ENCODE measurements at regions not wholly inside any gene's neighbourhood (a gene's known extent, or its start where the extent isn't known, plus 50 kb on each side); places are given as distances from the start of the nearest gene placed in this dataset.

DNA sequence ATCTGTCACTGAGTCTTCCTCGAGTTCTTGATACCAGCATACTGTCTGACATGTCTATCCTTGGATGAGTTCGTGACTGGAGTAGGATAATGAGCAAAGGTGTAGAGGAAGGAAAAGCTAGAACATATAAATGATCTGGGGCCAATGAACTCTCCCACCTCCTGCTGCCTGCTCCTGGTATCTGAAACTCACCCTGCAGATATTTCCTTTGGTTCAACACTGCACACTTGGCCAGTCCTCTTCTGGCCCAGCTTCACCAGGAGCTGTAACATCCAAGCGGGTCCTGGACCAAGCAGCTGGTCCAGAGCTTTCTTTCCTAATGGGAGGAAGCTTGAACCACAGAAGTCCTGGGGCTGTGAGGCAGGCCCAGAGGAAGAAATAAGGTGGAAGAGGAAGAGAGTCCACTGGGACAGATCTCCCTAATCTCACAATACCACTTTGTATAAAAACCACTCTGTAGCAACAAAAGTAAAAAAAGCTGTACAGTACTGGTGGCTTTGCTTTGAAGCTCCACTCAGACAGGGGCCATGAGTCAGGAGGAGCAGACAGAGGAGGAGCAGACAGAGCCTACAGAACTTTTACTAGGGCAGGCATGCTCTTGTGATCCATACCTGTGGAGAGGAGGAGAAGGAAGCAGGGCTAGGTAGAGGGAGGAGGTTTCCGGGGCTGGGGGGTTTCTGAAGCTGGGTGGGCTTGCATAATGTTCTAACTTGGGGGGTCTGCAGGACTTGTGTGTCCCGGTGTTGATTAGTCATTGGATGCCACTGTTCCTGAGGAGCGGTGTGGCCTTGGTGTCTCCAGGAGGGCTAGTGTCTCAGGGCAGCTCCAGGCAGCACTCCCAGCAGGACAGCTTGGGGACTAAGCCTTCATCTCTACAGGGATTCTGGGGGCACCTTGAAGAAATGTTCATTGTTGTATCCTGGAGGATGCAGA is 166.9 kb downstream of the ABHD5 start:
- Mint-ChIP-seq H3K9me3 (no peaks in the 10 kb centered on the region), H3K27ac (no peak overlapping the region), H3K36me3 (ENCODE audit: low read depth) (no peaks in the 10 kb centered on the region), H3K4me1 (ENCODE audit: low read depth) (peaks cover 54% of the 10 kb centered on the region), H3K4me3 (no peak overlapping the region), H3K27me3 (ENCODE audit: insufficient read depth) (no peaks in the 10 kb centered on the region)
- TF ChIP-seq CTCF (IDR thresholded peaks at IDR 0.05), result no peak
- DNase-seq, result no peak

DNA sequence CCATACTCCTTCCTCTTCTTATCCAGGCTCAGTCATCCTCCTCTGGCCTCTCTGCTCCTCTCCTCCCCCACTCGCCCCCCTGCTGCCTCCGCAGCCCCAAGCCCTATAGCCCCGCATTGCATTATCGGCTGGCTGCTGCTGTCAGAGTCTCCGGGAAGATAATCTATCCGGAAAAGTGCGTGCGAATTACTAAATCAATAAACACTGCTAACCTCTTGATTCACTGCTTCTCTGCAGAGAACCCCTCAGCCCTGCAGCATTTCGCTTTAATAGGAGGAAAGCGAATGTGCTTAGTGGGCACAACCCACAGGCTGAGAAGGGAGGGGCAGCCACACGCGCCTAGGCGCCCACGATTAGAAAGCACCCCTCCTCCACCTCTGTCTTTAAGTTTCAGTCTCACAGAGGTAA is 167.6 kb downstream of the ABHD5 start:
- H3K9me3 Mint-ChIP-seq, result no peaks in the 10 kb centered on the region
- H3K4me1 Mint-ChIP-seq (ENCODE audit: low read depth), result peaks cover 47% of the 10 kb centered on the region
- H3K27me3 Mint-ChIP-seq (ENCODE audit: insufficient read depth), result no peaks in the 10 kb centered on the region
- no peaks in the 10 kb centered on the region for H3K36me3 Mint-ChIP-seq (ENCODE audit: low read depth)
- H3K4me3 Mint-ChIP-seq, result no peak overlapping the region
- DNase-seq, result no peak
- TF ChIP-seq CTCF (IDR thresholded peaks at IDR 0.05), result no peak
- no peak overlapping the region for H3K27ac Mint-ChIP-seq

- no peak overlapping the region for H3K27ac Mint-ChIP-seq
- no peaks in the 10 kb centered on the region for H3K36me3 Mint-ChIP-seq (ENCODE audit: low read depth)
- no peak for DNase-seq
- H3K27me3 Mint-ChIP-seq (ENCODE audit: insufficient read depth), result no peaks in the 10 kb centered on the region; the same call in 1 of the 2 replicates
- TF ChIP-seq CTCF (IDR thresholded peaks at IDR 0.05), result no peak
- peaks cover 39% of the 10 kb centered on the region for H3K4me1 Mint-ChIP-seq (ENCODE audit: low read depth)
- no peaks in the 10 kb centered on the region for H3K9me3 Mint-ChIP-seq
- no peak overlapping the region for H3K4me3 Mint-ChIP-seq
Measured at GRCh38 chr3:43859766-43860165, 169.0 kb downstream of the ABHD5 start.

GRCh38 chr3:43861635-43862034 is 170.9 kb downstream of the ABHD5 start:
- no peak overlapping the region for H3K27ac Mint-ChIP-seq
- no peaks in the 10 kb centered on the region; the same call in 1 of the 2 replicates for H3K27me3 Mint-ChIP-seq (ENCODE audit: insufficient read depth)
- H3K4me3 Mint-ChIP-seq, result no peak overlapping the region
- TF ChIP-seq CTCF (IDR thresholded peaks at IDR 0.05), result no peak
- peaks cover 41% of the 10 kb centered on the region for H3K4me1 Mint-ChIP-seq (ENCODE audit: low read depth)
- no peaks in the 10 kb centered on the region for H3K36me3 Mint-ChIP-seq (ENCODE audit: low read depth)
- no peak for DNase-seq
- no peaks in the 10 kb centered on the region for H3K9me3 Mint-ChIP-seq

- Mint-ChIP-seq H3K4me1 (ENCODE audit: low read depth) (peaks cover 42% of the 10 kb centered on the region), H3K9me3 (no peaks in the 10 kb centered on the region), H3K27ac (no peak overlapping the region), H3K27me3 (ENCODE audit: insufficient read depth) (no peaks in the 10 kb centered on the region; the same call in 1 of the 2 replicates), H3K36me3 (ENCODE audit: low read depth) (no peaks in the 10 kb centered on the region), H3K4me3 (no peak overlapping the region)
- TF ChIP-seq CTCF (IDR thresholded peaks at IDR 0.05), result no peak
- DNase-seq, result no peak
Measured at GRCh38 chr3:43862470-43862869, 171.7 kb downstream of the ABHD5 start.
